ENCODE measurements at regions not wholly inside any gene's neighbourhood (a gene's known extent, or its start where the extent isn't known, plus 50 kb on each side); places are given as distances from the start of the nearest gene placed in this dataset.

GRCh38 chr9:71353720-71354119 lies 232.3 kb upstream of the TRPM3 start:
- H3K36me3 ChIP-seq: no peaks in the 10 kb centered on the region
- H3K27ac ChIP-seq: no peak overlapping the region
- no peaks in the 10 kb centered on the region for H3K27me3 ChIP-seq (replicated peaks; ENCODE audit: insufficient read depth)
- no peaks in the 10 kb centered on the region for H3K9me3 ChIP-seq
- TF ChIP-seq, protein P1, sequence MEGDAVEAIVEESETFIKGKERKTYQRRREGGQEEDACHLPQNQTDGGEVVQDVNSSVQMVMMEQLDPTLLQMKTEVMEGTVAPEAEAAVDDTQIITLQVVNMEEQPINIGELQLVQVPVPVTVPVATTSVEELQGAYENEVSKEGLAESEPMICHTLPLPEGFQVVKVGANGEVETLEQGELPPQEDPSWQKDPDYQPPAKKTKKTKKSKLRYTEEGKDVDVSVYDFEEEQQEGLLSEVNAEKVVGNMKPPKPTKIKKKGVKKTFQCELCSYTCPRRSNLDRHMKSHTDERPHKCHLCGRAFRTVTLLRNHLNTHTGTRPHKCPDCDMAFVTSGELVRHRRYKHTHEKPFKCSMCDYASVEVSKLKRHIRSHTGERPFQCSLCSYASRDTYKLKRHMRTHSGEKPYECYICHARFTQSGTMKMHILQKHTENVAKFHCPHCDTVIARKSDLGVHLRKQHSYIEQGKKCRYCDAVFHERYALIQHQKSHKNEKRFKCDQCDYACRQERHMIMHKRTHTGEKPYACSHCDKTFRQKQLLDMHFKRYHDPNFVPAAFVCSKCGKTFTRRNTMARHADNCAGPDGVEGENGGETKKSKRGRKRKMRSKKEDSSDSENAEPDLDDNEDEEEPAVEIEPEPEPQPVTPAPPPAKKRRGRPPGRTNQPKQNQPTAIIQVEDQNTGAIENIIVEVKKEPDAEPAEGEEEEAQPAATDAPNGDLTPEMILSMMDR (IDR thresholded peaks at IDR 0.05): no peak
- DNase-seq (ENCODE audit: low spot score) (no peak), ATAC-seq (ENCODE audit: insufficient number of reproducible peaks, low FRiP score, low read depth) (no peak)
- no peak overlapping the region for H3K4me3 ChIP-seq
- H3K4me1 ChIP-seq (ENCODE audit: control insufficient read depth in 1 of 2, low read depth in 2 of 2): no peaks in the 10 kb centered on the region

DNA sequence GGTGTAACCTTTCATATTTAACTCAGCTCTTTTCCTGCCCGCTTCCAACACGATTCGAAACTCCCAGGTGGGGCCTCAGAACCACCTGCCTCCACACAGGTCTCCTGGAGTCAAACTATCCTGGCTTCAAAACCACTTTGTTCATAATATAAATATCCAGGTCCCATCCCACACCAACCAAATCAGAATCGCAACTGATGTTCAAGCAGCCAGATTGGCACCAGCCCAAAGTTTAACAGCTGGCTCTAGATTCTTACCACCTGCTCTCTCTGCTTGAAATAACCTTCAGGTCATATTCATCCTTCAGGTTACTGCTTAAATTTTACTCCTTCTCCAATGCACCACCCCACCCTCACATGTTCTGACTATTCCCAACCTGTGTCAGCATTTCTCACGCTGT lies 231.4 kb upstream of the TRPM3 start:
- Histone ChIP-seq H3K4me1 (ENCODE audit: control insufficient read depth in 1 of 2, low read depth in 2 of 2) (no peaks in the 10 kb centered on the region), H3K36me3 (no peaks in the 10 kb centered on the region), H3K27me3 (replicated peaks; ENCODE audit: insufficient read depth) (no peaks in the 10 kb centered on the region), H3K27ac (no peak overlapping the region), H3K9me3 (no peaks in the 10 kb centered on the region), H3K4me3 (no peak overlapping the region)
- DNase-seq (ENCODE audit: low spot score) (no peak), ATAC-seq (ENCODE audit: insufficient number of reproducible peaks, low FRiP score, low read depth) (no peak)
- TF ChIP-seq, protein P1 (IDR thresholded peaks at IDR 0.05): no peak

DNA sequence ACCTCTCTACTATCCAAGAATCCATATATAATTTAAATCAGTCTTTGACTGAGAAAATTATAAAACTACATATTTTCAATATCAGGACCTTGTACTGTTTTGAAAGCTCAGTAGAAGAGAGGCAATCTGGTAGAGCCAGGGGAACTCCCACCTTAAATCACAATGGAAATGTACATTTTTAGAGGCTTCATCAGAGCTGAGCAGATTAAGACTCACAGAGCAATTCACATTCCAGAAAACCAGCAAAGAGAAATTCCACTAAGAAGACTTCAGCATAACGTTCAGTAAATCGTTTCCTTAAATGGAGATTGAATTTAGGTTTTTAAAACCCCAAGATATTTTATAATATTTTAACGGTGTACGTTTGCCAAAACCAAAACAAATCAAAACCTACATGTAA lies 227.8 kb upstream of the TRPM3 start:
- Histone ChIP-seq H3K4me3 (no peak overlapping the region), H3K9me3 (no peaks in the 10 kb centered on the region), H3K4me1 (ENCODE audit: control insufficient read depth in 1 of 2, low read depth in 2 of 2) (no peaks in the 10 kb centered on the region), H3K27ac (no peak overlapping the region), H3K36me3 (no peaks in the 10 kb centered on the region), H3K27me3 (replicated peaks; ENCODE audit: insufficient read depth) (no peaks in the 10 kb centered on the region)
- TF ChIP-seq, protein P1 (IDR thresholded peaks at IDR 0.05): no peak
- ATAC-seq (ENCODE audit: insufficient number of reproducible peaks, low FRiP score, low read depth): no peak
- DNase-seq (ENCODE audit: low spot score): no peak

DNA sequence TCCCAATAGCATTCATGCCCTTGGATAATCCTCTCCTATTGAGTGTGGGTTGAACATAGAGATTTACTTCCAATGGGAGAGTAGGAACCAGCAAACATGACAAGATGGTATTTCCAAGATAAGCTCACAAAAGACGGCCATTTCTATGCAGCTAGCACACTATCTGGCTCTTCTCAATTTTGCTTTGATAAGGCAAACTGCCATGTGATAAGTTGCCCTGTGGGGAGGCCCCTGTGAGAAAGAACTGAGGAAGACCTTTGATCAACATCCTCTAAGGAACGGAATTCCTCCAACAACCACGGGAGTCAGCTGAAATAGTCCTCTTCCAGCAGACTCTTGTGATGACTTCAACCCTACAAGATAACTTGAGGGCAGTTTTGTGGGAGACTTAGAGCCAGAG lies 211.9 kb upstream of the TRPM3 start:
- Histone ChIP-seq H3K27me3 (replicated peaks; ENCODE audit: insufficient read depth) (no peaks in the 10 kb centered on the region), H3K36me3 (no peaks in the 10 kb centered on the region), H3K9me3 (no peaks in the 10 kb centered on the region), H3K27ac (no peak overlapping the region), H3K4me1 (ENCODE audit: control insufficient read depth in 1 of 2, low read depth in 2 of 2) (no peaks in the 10 kb centered on the region), H3K4me3 (no peak overlapping the region)
- TF ChIP-seq, protein P1 (IDR thresholded peaks at IDR 0.05): no peak
- no peak for ATAC-seq (ENCODE audit: insufficient number of reproducible peaks, low FRiP score, low read depth)
- no peak for DNase-seq (ENCODE audit: low spot score)

DNA sequence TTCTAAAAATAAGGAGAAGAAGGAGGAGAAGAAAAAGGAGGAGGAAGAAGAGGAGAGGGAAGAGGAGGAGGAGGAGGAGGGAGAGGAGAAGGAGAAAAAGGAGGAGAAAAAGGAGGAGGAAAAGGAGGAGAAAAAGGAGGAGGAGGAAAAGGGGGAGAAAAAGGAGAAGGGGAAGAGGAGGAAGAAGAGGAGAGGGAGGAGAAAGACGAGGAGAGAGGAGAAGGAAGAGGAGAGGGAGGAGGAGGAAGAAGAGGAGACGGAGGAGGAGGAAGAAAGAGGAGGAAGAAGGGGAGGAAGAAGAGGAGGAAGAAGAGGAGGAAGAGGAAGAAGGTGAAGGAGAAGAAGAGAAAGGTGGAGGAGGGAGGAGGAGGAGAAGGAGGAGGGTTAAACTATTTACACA lies 210.2 kb upstream of the TRPM3 start:
- ATAC-seq (ENCODE audit: insufficient number of reproducible peaks, low FRiP score, low read depth): no peak

More for the DNA sequence above, 210.2 kb upstream of the TRPM3 start:
- no peak for DNase-seq (ENCODE audit: low spot score)
- Histone ChIP-seq H3K9me3 (no peaks in the 10 kb centered on the region), H3K27me3 (replicated peaks; ENCODE audit: insufficient read depth) (no peaks in the 10 kb centered on the region), H3K27ac (no peak overlapping the region), H3K36me3 (no peaks in the 10 kb centered on the region), H3K4me3 (no peak overlapping the region), H3K4me1 (ENCODE audit: control insufficient read depth in 1 of 2, low read depth in 2 of 2) (no peaks in the 10 kb centered on the region)
- TF ChIP-seq, protein P1 (IDR thresholded peaks at IDR 0.05): no peak
